Stimulated activated CD8-positive, alpha-beta memory T cell treated with anti-CD3 and anti-CD28 coated beads, Interleukin-2, amount 100 ng/mL, for 48 hours (primary cell): ENCODE measurements at regions not wholly inside any gene's neighbourhood (a gene's known extent, or its start where the extent isn't known, plus 50 kb on each side); places are given as distances from the start of the nearest gene placed in this dataset.
"Not testable (repeated sequence)": the region's sequence is repeated elsewhere in the genome, so short reads cannot be mapped to it uniquely, and the experiment has no call there.

Experiments used
- DNase-seq, 2 donors: peaks; one replicate each; pipeline ENCODE4 v3.0.0-alpha.2; 2020; ENCODE audit warnings: low read depth in 2 of 2

DNA sequence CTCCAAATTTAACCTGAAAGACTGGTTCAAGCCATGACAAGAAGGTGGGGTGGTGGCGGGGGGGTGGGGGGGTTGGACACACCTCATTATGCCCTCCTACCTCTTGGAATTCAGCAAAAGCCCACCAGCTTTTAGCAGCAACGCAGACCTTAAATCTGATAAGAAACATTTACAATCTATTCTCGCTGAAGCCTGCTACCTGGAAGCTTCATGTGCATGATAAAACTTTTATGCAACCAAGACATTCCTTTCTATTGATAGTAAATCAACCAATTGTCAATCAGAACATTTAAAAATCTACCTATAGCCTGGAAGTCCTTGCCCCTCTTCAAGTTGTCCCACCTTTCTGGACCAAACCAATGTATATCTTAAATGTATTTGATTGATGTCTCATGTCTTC, 113.6 kb upstream of the FAM98A start:
- no peak for DNase-seq

GRCh38 chr2:33709951-33710350, 110.9 kb upstream of the FAM98A start:
- DNase-seq: no peak

GRCh38 chr2:33707312-33707711, 108.2 kb upstream of the FAM98A start:
- no peak for DNase-seq

GRCh38 chr2:33706410-33706809, 107.3 kb upstream of the FAM98A start:
- no peak for DNase-seq

DNA sequence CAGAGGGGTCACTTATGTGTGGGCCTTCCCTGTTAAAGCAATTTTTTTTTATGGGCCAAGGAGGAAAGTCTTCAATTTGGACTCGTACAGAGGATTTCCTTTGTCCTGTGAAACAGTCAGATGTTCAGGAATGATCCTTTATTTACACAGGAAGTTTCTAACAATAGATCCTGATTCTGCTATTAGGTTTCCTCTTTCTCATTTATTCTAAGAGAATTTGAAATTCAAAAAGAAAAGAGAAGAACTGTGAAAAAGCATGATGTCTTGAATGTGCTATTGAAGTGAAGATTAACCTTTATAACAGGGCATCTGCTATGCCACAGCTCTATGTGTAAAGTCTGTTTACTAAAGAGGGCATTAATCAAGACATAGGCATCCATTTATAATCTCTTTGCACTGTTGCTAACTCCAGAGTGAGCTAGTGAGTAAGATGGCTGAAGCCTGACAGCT, 105.3 kb upstream of the FAM98A start:
- DNase-seq: no peak

GRCh38 chr2:33696234-33696633, 97.1 kb upstream of the FAM98A start:
- no peak for DNase-seq

- DNase-seq: no peak
Measured at GRCh38 chr2:33694904-33695303, 95.8 kb upstream of the FAM98A start.

DNA sequence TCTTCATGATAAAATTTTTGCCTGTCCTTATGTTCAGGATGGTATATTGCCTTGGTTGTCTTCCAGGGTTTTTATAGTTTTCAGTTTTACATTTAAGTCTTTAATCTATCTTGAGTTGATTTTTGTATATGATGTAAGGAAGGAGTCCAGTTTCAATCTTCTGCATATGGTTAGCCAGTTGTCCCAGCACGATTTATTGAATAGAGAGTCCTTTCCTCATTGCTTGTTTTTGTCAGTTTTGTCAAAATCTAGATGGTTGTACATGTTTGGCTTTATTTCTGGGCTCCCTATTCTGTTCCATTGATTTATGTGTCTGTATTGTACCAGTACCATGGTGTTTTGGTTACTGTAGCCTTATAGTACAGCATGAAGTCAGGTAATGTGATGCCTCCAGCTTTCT, 91.6 kb upstream of the FAM98A start:
- not testable (repeated sequence) for DNase-seq

GRCh38 chr2:33681364-33681757, 82.3 kb upstream of the FAM98A start:
- no peak for DNase-seq

GRCh38 chr2:33680644-33681363, 81.7 kb upstream of the FAM98A start:
- DNase-seq: no peak

- DNase-seq: no peak
Measured at GRCh38 chr2:33678436-33678835, 79.3 kb upstream of the FAM98A start.

DNA sequence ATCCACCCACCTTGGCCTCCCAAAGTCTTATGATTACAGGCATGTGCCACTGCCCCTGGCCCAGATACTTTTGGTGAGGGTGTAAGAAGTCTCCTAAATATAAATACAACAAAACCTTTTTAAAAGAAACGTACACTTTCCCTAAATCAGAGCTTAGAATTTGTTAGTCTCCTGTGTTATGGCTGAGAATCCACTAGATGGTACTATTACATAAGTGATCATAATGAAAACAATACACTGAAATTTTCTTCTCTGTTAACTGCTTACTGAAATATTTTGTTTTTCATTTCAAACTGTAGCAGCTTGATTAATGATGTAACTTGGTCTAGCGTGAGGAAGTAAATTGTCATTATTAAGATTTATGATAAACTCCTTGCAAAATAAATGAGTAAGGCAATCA, 74.8 kb upstream of the FAM98A start:
- DNase-seq: no peak

GRCh38 chr2:33672896-33673295, 73.8 kb upstream of the FAM98A start:
- DNase-seq: no peak

GRCh38 chr2:33672389-33672788, 73.3 kb upstream of the FAM98A start:
- no peak for DNase-seq

DNA sequence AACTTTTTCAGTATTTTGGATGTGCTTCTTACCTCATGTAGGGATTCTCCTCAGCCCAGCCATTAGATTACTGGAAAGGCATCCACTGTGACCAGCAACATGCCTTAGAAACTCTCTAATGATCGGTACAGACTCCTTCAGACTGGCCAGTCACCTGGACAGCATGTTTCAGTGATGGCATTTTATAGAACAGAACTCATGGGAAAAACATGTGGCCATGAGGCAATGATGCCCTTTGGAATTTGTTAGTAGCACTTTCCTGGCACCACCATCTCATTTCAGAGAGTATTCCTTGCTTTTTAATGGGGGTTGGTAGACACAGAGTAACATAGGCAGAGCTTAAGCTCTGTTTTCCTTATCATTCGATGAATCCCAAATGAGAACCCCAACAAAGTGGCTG, 72.1 kb upstream of the FAM98A start:
- no peak for DNase-seq

GRCh38 chr2:33670392-33670937, 71.4 kb upstream of the FAM98A start:
- no peak for DNase-seq

GRCh38 chr2:33666879-33667278, 67.8 kb upstream of the FAM98A start:
- DNase-seq: no peak

DNA sequence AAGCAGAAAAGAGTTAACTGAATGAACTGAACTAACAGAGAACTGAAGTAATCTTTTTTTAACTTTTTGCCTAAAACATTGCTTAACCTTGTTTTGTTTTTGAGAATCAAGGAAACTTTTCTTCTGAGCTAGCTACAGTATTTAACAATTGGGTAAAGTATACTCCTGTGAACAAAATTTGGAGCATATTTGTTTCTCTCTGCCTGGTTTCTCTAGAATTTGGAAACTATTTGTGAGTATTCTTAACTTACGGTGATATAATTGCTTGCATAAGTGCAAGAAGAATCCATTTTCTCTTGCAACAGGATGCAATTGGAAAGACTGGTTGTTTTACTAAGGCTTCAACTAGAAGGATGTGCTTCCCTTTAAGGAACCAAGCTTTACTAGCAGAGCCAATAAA, 65.9 kb upstream of the FAM98A start:
- no peak for DNase-seq

- no peak for DNase-seq
Measured at GRCh38 chr2:33660416-33661123, 61.5 kb upstream of the FAM98A start.

DNA sequence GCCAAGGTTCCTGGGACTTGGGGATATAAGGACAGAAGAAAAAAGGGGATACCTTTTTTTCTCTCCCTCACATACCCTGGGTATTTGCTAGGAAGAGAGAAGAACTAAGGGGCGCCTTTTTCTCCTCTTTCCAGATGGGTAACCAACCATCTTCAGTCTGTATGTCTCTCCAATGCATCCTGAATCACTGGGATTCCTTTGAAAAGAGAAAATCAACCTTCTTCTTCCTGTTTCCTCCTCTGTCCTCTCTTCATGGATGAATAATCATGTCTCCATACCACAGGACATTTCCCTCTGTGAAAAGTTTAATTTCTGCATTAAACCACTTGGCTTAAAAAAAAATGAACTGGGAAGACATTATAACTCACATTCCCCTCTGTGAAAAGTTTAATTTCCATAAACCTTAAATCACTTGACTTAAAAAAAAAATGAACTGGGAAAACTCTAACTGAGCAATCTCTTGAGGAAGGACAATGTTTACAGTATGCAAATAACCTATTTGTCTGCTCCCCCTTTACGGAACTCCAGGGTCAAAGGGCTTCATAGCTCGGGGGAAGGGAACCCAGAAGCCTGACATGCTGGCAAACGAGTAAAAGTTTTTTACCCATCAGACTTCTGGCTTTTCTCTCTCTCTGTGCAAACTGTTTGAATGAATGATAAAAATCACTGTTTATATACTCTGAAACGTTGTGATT, 56.7 kb upstream of the FAM98A start:
- DNase-seq: no peak

DNA sequence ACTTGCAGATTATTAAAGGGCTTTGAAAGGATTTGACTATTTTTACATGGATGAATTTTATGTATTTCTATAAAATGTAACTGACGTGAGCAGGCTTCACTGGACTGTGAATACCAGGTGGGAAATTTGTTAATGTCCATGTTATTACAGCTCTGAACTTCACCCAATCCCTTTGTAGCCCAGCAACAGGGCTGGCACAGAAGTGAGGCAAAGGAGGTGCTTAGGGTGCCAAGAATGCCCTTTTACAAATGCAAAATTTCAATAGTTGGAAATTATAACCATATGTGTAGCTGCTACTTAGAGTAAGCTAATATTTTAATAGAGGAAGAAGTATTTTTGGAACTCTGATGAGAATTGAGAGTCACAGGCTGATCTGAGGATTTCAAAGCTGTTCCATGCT, 53.7 kb upstream of the FAM98A start:
- no peak for DNase-seq

GRCh38 chr2:33650171-33650570, 51.1 kb upstream of the FAM98A start:
- DNase-seq: no peak
